ENCODE measurements at regions not wholly inside any gene's neighbourhood (a gene's known extent, or its start where the extent isn't known, plus 50 kb on each side); places are given as distances from the start of the nearest gene placed in this dataset.

DNA sequence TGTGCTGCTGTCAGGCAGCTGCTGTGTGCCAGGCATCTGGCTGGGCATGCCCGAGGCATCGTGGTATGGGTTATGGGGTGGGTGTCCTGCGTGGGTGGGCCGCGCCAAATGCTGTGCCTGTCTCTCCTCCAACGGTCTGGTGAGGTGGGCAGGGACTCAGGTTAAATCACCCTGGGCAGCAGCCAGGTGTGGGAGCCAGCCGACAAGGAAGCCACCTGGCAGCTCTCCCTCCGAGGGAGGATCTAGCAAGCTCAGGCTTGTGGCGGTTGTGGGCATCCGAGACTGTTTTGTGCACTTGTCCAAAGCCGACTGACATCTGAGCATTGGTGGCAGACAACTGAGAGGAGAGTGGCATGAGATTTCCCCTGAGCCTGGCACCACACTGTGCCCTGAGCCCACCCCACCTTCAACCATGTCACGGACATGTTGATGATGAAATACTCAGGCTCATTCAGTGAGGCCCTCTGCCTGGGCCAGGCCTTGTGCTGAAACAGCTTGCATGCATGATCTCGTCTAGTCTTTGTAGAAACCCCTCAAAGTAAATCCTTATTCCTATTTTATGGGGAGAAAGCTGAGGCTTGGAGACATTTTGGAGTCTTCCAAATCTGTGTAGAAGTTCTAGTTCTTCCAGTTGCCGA, 181.8 kb upstream of the MYL2 start:
- TF ChIP-seq EZH2 (IDR thresholded peaks at IDR 0.05; ENCODE audit: borderline replicate concordance) (no peak), EZH2phosphoT487 (IDR thresholded peaks at IDR 0.05; ENCODE audit: low read depth, severe bottlenecking, unreplicated experiment) (no peak)
- TF ChIP-seq, protein P1, sequence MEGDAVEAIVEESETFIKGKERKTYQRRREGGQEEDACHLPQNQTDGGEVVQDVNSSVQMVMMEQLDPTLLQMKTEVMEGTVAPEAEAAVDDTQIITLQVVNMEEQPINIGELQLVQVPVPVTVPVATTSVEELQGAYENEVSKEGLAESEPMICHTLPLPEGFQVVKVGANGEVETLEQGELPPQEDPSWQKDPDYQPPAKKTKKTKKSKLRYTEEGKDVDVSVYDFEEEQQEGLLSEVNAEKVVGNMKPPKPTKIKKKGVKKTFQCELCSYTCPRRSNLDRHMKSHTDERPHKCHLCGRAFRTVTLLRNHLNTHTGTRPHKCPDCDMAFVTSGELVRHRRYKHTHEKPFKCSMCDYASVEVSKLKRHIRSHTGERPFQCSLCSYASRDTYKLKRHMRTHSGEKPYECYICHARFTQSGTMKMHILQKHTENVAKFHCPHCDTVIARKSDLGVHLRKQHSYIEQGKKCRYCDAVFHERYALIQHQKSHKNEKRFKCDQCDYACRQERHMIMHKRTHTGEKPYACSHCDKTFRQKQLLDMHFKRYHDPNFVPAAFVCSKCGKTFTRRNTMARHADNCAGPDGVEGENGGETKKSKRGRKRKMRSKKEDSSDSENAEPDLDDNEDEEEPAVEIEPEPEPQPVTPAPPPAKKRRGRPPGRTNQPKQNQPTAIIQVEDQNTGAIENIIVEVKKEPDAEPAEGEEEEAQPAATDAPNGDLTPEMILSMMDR (IDR thresholded peaks at IDR 0.05; ENCODE audit: poor library complexity): no peak

DNA sequence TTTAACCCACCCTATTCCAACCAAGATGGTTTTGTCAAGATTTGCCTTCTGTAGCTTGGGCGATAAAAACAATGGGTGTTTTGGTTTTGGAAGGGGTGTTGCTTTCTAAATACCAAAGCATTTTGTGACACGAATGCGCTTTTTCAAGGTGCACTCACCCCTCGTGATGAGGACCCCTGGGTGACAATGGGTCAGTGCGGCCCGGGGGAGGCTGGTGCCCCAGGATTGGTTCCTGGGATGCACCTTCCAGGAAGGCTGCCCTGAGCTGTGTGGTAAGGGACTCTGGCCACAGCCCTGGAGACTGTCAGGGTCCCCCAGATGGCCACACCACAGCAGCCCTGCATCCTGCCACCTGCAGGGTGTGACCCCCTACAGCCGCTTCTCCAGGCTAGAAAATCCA, 180.6 kb upstream of the MYL2 start:
- Histone ChIP-seq H3K4me1 (ENCODE audit: insufficient read depth) (no peaks in the 10 kb centered on the region), H4K20me1 (ENCODE audit: insufficient read depth, poor library complexity, severe bottlenecking) (no peaks in the 10 kb centered on the region), H3K9me2 (replicated peaks; ENCODE audit: insufficient read depth) (no peaks in the 10 kb centered on the region), H3K27me3 (no peaks in the 10 kb centered on the region), H2AFZ (no peak overlapping the region), H3K79me2 (no peaks in the 10 kb centered on the region), H3K4me3 (no peak overlapping the region), H3K9me3 (ENCODE audit: low read depth) (no peaks in the 10 kb centered on the region), H3K27ac (no peak overlapping the region), H3K4me2 (no peak overlapping the region), H3K36me3 (replicated peaks; ENCODE audit: insufficient read depth, low read depth) (no peaks in the 10 kb centered on the region)
- DNase-seq (ENCODE audit: low spot score): no peak
- no peak for TF ChIP-seq EZH2phosphoT487 (IDR thresholded peaks at IDR 0.05; ENCODE audit: low read depth, severe bottlenecking, unreplicated experiment)
- 92% methylated on average over 7 of the region's 7 CpGs for WGBS (ENCODE audit: low lambda C conversion rate, missing lambda C conversion rate)

More for the DNA sequence above, 181.8 kb upstream of the MYL2 start:
- Histone ChIP-seq H3K9me3 (ENCODE audit: low read depth) (no peaks in the 10 kb centered on the region), H3K4me2 (no peak overlapping the region), H3K27ac (no peak overlapping the region), H3K79me2 (no peaks in the 10 kb centered on the region), H4K20me1 (ENCODE audit: insufficient read depth, poor library complexity, severe bottlenecking) (no peaks in the 10 kb centered on the region), H3K9me2 (replicated peaks; ENCODE audit: insufficient read depth) (no peaks in the 10 kb centered on the region), H2AFZ (no peak overlapping the region), H3K4me3 (no peak overlapping the region), H3K4me1 (ENCODE audit: insufficient read depth) (no peaks in the 10 kb centered on the region), H3K36me3 (replicated peaks; ENCODE audit: insufficient read depth, low read depth) (no peaks in the 10 kb centered on the region), H3K27me3 (no peaks in the 10 kb centered on the region)
- DNase-seq (ENCODE audit: low spot score): no peak
- WGBS (ENCODE audit: low lambda C conversion rate, missing lambda C conversion rate): 87% methylated on average over 14 of the region's 14 CpGs

DNA sequence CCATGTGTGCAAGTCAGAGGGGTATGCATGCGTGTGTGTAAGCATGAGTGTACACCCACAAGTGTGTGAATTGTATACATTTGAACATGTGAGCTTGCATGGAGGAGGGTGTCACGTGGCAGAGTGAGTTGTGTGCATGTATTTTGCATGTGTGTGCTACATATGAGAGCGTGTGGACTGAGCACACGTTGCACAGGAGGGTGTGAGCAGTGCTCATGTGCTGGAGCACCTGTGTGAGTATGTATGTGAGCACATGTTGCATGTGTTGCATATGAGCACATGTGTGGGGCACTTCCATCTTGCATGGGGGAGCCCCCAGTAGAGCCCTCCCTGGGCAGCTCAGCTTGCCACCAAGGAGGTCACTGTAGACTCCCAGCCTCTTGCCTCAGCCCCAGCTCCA, 180.2 kb upstream of the MYL2 start:
- no peak for DNase-seq (ENCODE audit: low spot score)
- no peaks in the 10 kb centered on the region for H4K20me1 ChIP-seq (ENCODE audit: insufficient read depth, poor library complexity, severe bottlenecking)
- no peaks in the 10 kb centered on the region for H3K27me3 ChIP-seq
- H3K4me2 ChIP-seq: no peak overlapping the region
- H3K9me2 ChIP-seq (replicated peaks; ENCODE audit: insufficient read depth): no peaks in the 10 kb centered on the region
- 90% methylated on average over 4 of the region's 4 CpGs for WGBS (ENCODE audit: low lambda C conversion rate, missing lambda C conversion rate)
- no peak overlapping the region for H2AFZ ChIP-seq
- no peaks in the 10 kb centered on the region for H3K9me3 ChIP-seq (ENCODE audit: low read depth)
- H3K4me1 ChIP-seq (ENCODE audit: insufficient read depth): no peaks in the 10 kb centered on the region
- H3K27ac ChIP-seq: no peak overlapping the region
- TF ChIP-seq EZH2 (IDR thresholded peaks at IDR 0.05; ENCODE audit: borderline replicate concordance) (no peak), EZH2phosphoT487 (IDR thresholded peaks at IDR 0.05; ENCODE audit: low read depth, severe bottlenecking, unreplicated experiment) (no peak)
- TF ChIP-seq, protein P1 (IDR thresholded peaks at IDR 0.05; ENCODE audit: poor library complexity): no peak
- H3K79me2 ChIP-seq: no peaks in the 10 kb centered on the region
- H3K4me3 ChIP-seq: no peak overlapping the region
- H3K36me3 ChIP-seq (replicated peaks; ENCODE audit: insufficient read depth, low read depth): no peaks in the 10 kb centered on the region

DNA sequence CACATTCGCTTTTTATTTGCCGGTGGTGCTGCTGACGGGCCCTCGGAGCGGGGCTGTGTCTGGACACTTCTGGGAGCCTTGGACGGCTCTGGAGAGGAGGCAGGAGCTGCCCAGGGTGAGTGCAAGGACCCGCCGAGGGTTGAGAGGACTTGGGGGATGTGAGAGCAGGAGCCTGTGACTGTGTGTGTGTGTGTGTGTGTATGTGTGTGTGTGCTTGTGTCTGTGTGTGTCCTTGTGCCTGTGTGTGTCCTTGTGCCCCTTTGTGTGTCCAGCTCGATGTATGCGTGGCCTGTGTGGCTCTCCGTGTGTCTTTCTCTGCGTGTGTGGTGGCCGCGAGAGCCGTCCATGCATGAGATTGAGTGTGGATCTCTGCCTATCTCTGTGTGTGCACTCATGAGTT, 179.6 kb upstream of the MYL2 start:
- no peaks in the 10 kb centered on the region for H3K9me3 ChIP-seq (ENCODE audit: low read depth)
- no peak overlapping the region for H2AFZ ChIP-seq
- no peaks in the 10 kb centered on the region for H3K36me3 ChIP-seq (replicated peaks; ENCODE audit: insufficient read depth, low read depth)
- H3K9me2 ChIP-seq (replicated peaks; ENCODE audit: insufficient read depth): no peaks in the 10 kb centered on the region
- no peaks in the 10 kb centered on the region for H4K20me1 ChIP-seq (ENCODE audit: insufficient read depth, poor library complexity, severe bottlenecking)
- H3K4me1 ChIP-seq (ENCODE audit: insufficient read depth): no peaks in the 10 kb centered on the region
- no peak for DNase-seq (ENCODE audit: low spot score)
- no peak overlapping the region for H3K4me3 ChIP-seq
- no peak for TF ChIP-seq EZH2 (IDR thresholded peaks at IDR 0.05; ENCODE audit: borderline replicate concordance)
- no peak for TF ChIP-seq EZH2phosphoT487 (IDR thresholded peaks at IDR 0.05; ENCODE audit: low read depth, severe bottlenecking, unreplicated experiment)
- TF ChIP-seq, protein P1 (IDR thresholded peaks at IDR 0.05; ENCODE audit: poor library complexity): no peak
- H3K79me2 ChIP-seq: no peaks in the 10 kb centered on the region
- 90% methylated on average over 15 of the region's 15 CpGs for WGBS (ENCODE audit: low lambda C conversion rate, missing lambda C conversion rate)
- no peak overlapping the region for H3K27ac ChIP-seq
- no peak overlapping the region for H3K4me2 ChIP-seq
- no peaks in the 10 kb centered on the region for H3K27me3 ChIP-seq

All from hepatocyte (in vitro differentiated cells).